GM23338 (cell line): ENCODE measurements at regions not wholly inside any gene's neighbourhood (a gene's known extent, or its start where the extent isn't known, plus 50 kb on each side); places are given as distances from the start of the nearest gene placed in this dataset.

Experiments
- ATAC-seq: fragments of 200-7000 bp; cut with Tn5 transposase; 3 replicates; pipeline ENCODE4 v1.9.1; 2020
- DNase-seq: peaks from one replicate; pipeline ENCODE4 v3.0.0-alpha.2; 2015; ENCODE audit warnings: low spot score
- H2AFZ ChIP-seq: fragments of 200-600 bp; sonication (generic); 2 replicates; pipeline ENCODE4 v1.8.0; 2016; ENCODE audit warnings: antibody characterized with exemption, mild to moderate bottlenecking, moderate library complexity
- H3F3A ChIP-seq: fragments of 200-600 bp; sonication (generic); replicated peaks from 2 replicates; pipeline ENCODE4 v1.8.0; 2017; ENCODE audit warnings: antibody characterized with exemption, mixed run types, low read depth
- H3K27ac ChIP-seq: fragments of 200-600 bp; sonication (generic); 2 replicates; pipeline ENCODE4 v1.6.1; 2016; ENCODE audit warnings: low read depth
- H3K27me3 ChIP-seq: fragments of 200-600 bp; sonication (generic); 2 replicates; pipeline ENCODE4 v1.8.0; 2016; ENCODE audit warnings: mild to moderate bottlenecking, mixed run types, moderate library complexity; ENCODE audit not compliant: insufficient read depth
- H3K36me3 ChIP-seq: fragments of 200-600 bp; sonication (generic); 2 replicates; pipeline ENCODE4 v1.8.0; 2016; ENCODE audit warnings: mild to moderate bottlenecking; ENCODE audit not compliant: insufficient read depth
- H3K4me1 ChIP-seq: fragments of 200-600 bp; sonication (generic); 2 replicates; pipeline ENCODE4 v1.8.0; 2016; ENCODE audit warnings: mild to moderate bottlenecking, moderate library complexity; ENCODE audit not compliant: insufficient read depth
- H3K4me2 ChIP-seq: fragments of 200-600 bp; sonication (generic); 2 replicates; pipeline ENCODE4 v1.7.1; 2017; ENCODE audit warnings: mixed run types
- H3K4me3 ChIP-seq: fragments of 200-600 bp; sonication (generic); 2 replicates; pipeline ENCODE4 v1.6.1; 2016; ENCODE audit warnings: mixed run types
- H3K79me2 ChIP-seq: fragments of 200-600 bp; sonication (generic); replicated peaks from 2 replicates; pipeline ENCODE4 v1.8.0; 2017; ENCODE audit warnings: mild to moderate bottlenecking; ENCODE audit not compliant: insufficient read depth
- H3K9me2 ChIP-seq: fragments of 200-600 bp; sonication (generic); 2 replicates; pipeline ENCODE4 v1.8.0; 2017; ENCODE audit not compliant: insufficient read depth
- H4K20me1 ChIP-seq: fragments of 200-600 bp; sonication (generic); replicated peaks from 2 replicates; pipeline ENCODE4 v1.8.0; 2017; ENCODE audit warnings: mild to moderate bottlenecking; ENCODE audit not compliant: insufficient read depth
- H3K27ac Mint-ChIP-seq: 2 replicates; pipeline ENCODE4 v1.8.0; 2020; ENCODE audit warnings: inconsistent platforms, mild to moderate bottlenecking, moderate library complexity, mixed read lengths
- H3K27me3 Mint-ChIP-seq: 3 replicates; pipeline ENCODE4 v1.8.0; 2022; ENCODE audit warnings: low read depth, mild to moderate bottlenecking, moderate library complexity, mixed read lengths, inconsistent platforms; ENCODE audit not compliant: insufficient read depth, poor library complexity
- H3K36me3 Mint-ChIP-seq: 3 replicates; pipeline ENCODE4 v1.8.0; 2021; ENCODE audit warnings: low read depth, mild to moderate bottlenecking, inconsistent platforms, moderate library complexity, mixed read lengths
- H3K4me1 Mint-ChIP-seq: 3 replicates; pipeline ENCODE4 v1.8.0; 2020; ENCODE audit warnings: mild to moderate bottlenecking, inconsistent platforms, mixed read lengths
- H3K4me3 Mint-ChIP-seq: 3 replicates; pipeline ENCODE4 v1.8.0; 2021; ENCODE audit warnings: moderate library complexity, mild to moderate bottlenecking, inconsistent platforms, mixed read lengths
- H3K9me3 Mint-ChIP-seq: 3 replicates; pipeline ENCODE4 v1.8.0; 2020; ENCODE audit warnings: moderate library complexity, mild to moderate bottlenecking, inconsistent platforms, mixed read lengths
- EZH2phosphoT487 ChIP-seq: fragments of 200-600 bp; sonication (generic); IDR thresholded peaks from one replicate; pipeline ENCODE4 v1.8.1; 2018; ENCODE audit warnings: antibody characterized with exemption; ENCODE audit not compliant: unreplicated experiment
- JUNB ChIP-seq: IDR thresholded peaks from one replicate; pipeline ENCODE4 v1.6.1; 2016; ENCODE audit warnings: antibody characterized with exemption; ENCODE audit not compliant: unreplicated experiment
- POLR2AphosphoS5 ChIP-seq: IDR thresholded peaks from 2 replicates; pipeline ENCODE4 v1.6.1; 2016; ENCODE audit warnings: antibody characterized with exemption, low read depth
- ZNF114 ChIP-seq: fragments of 250-450 bp; sonication (Bioruptor Pico); IDR thresholded peaks from 2 replicates; pipeline ENCODE4 v1.5.0; 2020; ENCODE audit warnings: mild to moderate bottlenecking, moderate library complexity
- TF ChIP-seq, protein P1 (sequence below): fragments of 250-450 bp; sonication (Bioruptor Pico); IDR thresholded peaks from 2 replicates; pipeline ENCODE4 v1.5.0; 2020; ENCODE audit warnings: mild to moderate bottlenecking, moderate library complexity
- TF ChIP-seq, protein P2 (sequence below): IDR thresholded peaks from 2 replicates; pipeline ENCODE4 v1.6.1; 2016; ENCODE audit warnings: antibody characterized with exemption
- TF ChIP-seq, protein P3 (sequence below): IDR thresholded peaks from one replicate; pipeline ENCODE4 v1.6.1; 2018; ENCODE audit warnings: antibody characterized with exemption; ENCODE audit not compliant: unreplicated experiment

DNA sequence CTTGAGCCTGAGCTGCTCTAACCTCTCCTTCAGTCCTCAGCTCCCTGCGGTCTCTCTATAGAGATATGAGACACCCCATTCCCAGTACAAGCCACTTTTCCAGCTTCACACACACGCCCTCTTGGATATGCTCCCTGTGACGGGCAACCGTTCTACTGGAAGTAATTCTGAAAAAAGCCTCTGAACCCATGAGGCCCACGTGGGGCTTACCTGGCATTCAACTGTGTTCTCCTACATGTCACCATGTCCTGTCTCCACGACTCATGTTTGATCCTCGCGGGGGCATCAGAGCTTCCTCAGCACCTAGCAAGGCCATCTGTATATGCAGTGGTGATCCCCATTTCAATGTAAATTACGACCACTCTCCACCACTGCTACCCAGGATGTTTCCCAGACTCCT, 69.2 kb upstream of the DUSP22 start (continued):
- TF ChIP-seq, protein P1, sequence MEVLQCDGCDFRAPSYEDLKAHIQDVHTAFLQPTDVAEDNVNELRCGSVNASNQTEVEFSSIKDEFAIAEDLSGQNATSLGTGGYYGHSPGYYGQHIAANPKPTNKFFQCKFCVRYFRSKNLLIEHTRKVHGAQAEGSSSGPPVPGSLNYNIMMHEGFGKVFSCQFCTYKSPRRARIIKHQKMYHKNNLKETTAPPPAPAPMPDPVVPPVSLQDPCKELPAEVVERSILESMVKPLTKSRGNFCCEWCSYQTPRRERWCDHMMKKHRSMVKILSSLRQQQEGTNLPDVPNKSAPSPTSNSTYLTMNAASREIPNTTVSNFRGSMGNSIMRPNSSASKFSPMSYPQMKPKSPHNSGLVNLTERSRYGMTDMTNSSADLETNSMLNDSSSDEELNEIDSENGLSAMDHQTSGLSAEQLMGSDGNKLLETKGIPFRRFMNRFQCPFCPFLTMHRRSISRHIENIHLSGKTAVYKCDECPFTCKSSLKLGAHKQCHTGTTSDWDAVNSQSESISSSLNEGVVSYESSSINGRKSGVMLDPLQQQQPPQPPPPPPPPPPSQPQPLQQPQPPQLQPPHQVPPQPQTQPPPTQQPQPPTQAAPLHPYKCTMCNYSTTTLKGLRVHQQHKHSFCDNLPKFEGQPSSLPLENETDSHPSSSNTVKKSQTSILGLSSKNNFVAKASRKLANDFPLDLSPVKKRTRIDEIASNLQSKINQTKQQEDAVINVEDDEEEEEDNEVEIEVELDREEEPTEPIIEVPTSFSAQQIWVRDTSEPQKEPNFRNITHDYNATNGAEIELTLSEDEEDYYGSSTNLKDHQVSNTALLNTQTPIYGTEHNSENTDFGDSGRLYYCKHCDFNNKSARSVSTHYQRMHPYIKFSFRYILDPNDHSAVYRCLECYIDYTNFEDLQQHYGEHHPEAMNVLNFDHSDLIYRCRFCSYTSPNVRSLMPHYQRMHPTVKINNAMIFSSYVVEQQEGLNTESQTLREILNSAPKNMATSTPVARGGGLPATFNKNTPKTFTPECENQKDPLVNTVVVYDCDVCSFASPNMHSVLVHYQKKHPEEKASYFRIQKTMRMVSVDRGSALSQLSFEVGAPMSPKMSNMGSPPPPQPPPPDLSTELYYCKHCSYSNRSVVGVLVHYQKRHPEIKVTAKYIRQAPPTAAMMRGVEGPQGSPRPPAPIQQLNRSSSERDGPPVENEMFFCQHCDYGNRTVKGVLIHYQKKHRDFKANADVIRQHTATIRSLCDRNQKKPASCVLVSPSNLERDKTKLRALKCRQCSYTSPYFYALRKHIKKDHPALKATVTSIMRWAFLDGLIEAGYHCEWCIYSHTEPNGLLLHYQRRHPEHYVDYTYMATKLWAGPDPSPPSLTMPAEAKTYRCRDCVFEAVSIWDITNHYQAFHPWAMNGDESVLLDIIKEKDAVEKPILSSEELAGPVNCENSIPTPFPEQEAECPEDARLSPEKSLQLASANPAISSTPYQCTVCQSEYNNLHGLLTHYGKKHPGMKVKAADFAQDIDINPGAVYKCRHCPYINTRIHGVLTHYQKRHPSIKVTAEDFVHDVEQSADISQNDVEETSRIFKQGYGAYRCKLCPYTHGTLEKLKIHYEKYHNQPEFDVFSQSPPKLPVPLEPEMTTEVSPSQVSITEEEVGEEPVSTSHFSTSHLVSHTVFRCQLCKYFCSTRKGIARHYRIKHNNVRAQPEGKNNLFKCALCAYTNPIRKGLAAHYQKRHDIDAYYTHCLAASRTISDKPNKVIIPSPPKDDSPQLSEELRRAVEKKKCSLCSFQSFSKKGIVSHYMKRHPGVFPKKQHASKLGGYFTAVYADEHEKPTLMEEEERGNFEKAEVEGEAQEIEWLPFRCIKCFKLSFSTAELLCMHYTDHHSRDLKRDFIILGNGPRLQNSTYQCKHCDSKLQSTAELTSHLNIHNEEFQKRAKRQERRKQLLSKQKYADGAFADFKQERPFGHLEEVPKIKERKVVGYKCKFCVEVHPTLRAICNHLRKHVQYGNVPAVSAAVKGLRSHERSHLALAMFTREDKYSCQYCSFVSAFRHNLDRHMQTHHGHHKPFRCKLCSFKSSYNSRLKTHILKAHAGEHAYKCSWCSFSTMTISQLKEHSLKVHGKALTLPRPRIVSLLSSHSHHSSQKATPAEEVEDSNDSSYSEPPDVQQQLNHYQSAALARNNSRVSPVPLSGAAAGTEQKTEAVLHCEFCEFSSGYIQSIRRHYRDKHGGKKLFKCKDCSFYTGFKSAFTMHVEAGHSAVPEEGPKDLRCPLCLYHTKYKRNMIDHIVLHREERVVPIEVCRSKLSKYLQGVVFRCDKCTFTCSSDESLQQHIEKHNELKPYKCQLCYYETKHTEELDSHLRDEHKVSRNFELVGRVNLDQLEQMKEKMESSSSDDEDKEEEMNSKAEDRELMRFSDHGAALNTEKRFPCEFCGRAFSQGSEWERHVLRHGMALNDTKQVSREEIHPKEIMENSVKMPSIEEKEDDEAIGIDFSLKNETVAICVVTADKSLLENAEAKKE (CRISPR knock-in tag) = no peak
- TF ChIP-seq EZH2phosphoT487 = no peak
- no peak for TF ChIP-seq ZNF114
- no peak for TF ChIP-seq POLR2AphosphoS5
- TF ChIP-seq, protein P2, sequence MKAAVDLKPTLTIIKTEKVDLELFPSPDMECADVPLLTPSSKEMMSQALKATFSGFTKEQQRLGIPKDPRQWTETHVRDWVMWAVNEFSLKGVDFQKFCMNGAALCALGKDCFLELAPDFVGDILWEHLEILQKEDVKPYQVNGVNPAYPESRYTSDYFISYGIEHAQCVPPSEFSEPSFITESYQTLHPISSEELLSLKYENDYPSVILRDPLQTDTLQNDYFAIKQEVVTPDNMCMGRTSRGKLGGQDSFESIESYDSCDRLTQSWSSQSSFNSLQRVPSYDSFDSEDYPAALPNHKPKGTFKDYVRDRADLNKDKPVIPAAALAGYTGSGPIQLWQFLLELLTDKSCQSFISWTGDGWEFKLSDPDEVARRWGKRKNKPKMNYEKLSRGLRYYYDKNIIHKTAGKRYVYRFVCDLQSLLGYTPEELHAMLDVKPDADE = no peak
- no peak for TF ChIP-seq JUNB

DNA sequence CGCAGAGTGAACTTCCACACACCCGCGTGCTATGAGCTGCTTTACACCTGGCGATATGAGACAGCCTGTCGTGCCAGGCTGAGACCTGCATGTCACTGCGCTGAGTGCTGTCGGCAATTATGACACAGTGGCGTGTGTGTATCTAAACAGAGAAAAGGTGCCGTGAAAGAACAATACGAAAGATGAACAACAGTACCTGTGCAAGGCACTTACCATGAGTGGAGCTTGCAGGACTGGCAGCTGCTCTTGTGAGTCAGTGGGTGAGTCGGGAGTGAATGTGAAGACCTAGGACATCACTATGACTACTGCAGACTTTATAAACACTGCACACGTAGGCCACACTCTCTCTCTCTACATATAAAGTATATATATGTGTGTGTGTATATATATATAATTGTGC, 68.5 kb upstream of the DUSP22 start:
- Mint-ChIP-seq H3K36me3 (no peaks in the 10 kb centered on the region), H3K4me1 (peaks cover 27% of the 10 kb centered on the region), H3K27me3 (peaks cover 11% of the 10 kb centered on the region), H3K27ac (no peak overlapping the region), H3K9me3 (peaks cover 3% of the 10 kb centered on the region; the same call in 1 of the 3 replicates), H3K4me3 (no peak overlapping the region)
- ATAC-seq (no peak), DNase-seq (no peak)
- no peak overlapping the region for H3K27ac ChIP-seq
- H2AFZ ChIP-seq = peak overlapping the region; percentile 3; the same call in 1 of the 2 replicates
- H3K36me3 ChIP-seq = no peaks in the 10 kb centered on the region
- no peaks in the 10 kb centered on the region for H3F3A ChIP-seq
- no peaks in the 10 kb centered on the region for H3K9me2 ChIP-seq
- H3K27me3 ChIP-seq = no peaks in the 10 kb centered on the region
- no peak overlapping the region for H3K4me3 ChIP-seq
- no peaks in the 10 kb centered on the region for H4K20me1 ChIP-seq
- H3K79me2 ChIP-seq = no peaks in the 10 kb centered on the region
- H3K4me1 ChIP-seq = peaks cover 16% of the 10 kb centered on the region
- no peak overlapping the region for H3K4me2 ChIP-seq
- TF ChIP-seq, protein P3, sequence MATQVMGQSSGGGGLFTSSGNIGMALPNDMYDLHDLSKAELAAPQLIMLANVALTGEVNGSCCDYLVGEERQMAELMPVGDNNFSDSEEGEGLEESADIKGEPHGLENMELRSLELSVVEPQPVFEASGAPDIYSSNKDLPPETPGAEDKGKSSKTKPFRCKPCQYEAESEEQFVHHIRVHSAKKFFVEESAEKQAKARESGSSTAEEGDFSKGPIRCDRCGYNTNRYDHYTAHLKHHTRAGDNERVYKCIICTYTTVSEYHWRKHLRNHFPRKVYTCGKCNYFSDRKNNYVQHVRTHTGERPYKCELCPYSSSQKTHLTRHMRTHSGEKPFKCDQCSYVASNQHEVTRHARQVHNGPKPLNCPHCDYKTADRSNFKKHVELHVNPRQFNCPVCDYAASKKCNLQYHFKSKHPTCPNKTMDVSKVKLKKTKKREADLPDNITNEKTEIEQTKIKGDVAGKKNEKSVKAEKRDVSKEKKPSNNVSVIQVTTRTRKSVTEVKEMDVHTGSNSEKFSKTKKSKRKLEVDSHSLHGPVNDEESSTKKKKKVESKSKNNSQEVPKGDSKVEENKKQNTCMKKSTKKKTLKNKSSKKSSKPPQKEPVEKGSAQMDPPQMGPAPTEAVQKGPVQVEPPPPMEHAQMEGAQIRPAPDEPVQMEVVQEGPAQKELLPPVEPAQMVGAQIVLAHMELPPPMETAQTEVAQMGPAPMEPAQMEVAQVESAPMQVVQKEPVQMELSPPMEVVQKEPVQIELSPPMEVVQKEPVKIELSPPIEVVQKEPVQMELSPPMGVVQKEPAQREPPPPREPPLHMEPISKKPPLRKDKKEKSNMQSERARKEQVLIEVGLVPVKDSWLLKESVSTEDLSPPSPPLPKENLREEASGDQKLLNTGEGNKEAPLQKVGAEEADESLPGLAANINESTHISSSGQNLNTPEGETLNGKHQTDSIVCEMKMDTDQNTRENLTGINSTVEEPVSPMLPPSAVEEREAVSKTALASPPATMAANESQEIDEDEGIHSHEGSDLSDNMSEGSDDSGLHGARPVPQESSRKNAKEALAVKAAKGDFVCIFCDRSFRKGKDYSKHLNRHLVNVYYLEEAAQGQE = no peak
- no peak for TF ChIP-seq EZH2phosphoT487
- TF ChIP-seq, protein P2 = no peak
- no peak for TF ChIP-seq JUNB
